Choroid plexus epithelial cell (primary cell): ENCODE measurements at regions not wholly inside any gene's neighbourhood (a gene's known extent, or its start where the extent isn't known, plus 50 kb on each side); places are given as distances from the start of the nearest gene placed in this dataset.

ENCODE experiments used
- DNase-seq: peaks from one replicate; pipeline ENCODE4 v3.0.0-alpha.2; 2010; ENCODE audit warnings: low read depth
- H3K4me3 ChIP-seq: 2 replicates; pipeline ENCODE4 v1.5.1; 2011; ENCODE audit warnings: low read depth, mild to moderate bottlenecking, control low read depth, low read length, moderate library complexity
- TF ChIP-seq, protein P1 (sequence below): conservative IDR thresholded peaks from 2 replicates; pipeline ENCODE4 v1.5.1; 2011; ENCODE audit warnings: low read depth, mild to moderate bottlenecking, control low read depth, inconsistent platforms, low read length, moderate library complexity

DNA sequence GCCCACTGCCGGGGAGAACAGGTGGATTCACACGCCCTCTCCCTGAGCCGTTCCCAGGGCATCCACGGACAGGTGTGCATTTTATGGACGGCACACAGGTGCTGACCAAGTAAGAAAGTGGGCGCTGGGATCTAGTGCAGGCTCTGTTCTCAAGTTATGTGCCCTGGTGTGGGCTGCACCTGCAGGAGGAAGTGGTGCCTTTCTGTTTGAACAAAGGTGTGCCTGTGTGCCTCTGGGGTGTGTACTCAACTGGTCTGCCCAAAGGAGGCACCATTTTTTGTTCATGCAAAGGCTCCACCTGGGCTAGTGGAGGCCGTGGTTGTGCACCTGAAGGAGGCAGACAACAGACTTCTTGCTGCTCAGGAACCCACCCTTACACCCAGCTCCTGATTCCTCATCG is 88.2 kb upstream of the HK2 start:
- TF ChIP-seq, protein P1, sequence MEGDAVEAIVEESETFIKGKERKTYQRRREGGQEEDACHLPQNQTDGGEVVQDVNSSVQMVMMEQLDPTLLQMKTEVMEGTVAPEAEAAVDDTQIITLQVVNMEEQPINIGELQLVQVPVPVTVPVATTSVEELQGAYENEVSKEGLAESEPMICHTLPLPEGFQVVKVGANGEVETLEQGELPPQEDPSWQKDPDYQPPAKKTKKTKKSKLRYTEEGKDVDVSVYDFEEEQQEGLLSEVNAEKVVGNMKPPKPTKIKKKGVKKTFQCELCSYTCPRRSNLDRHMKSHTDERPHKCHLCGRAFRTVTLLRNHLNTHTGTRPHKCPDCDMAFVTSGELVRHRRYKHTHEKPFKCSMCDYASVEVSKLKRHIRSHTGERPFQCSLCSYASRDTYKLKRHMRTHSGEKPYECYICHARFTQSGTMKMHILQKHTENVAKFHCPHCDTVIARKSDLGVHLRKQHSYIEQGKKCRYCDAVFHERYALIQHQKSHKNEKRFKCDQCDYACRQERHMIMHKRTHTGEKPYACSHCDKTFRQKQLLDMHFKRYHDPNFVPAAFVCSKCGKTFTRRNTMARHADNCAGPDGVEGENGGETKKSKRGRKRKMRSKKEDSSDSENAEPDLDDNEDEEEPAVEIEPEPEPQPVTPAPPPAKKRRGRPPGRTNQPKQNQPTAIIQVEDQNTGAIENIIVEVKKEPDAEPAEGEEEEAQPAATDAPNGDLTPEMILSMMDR, result no peak
- no peak overlapping the region for H3K4me3 ChIP-seq
- no peak for DNase-seq

DNA sequence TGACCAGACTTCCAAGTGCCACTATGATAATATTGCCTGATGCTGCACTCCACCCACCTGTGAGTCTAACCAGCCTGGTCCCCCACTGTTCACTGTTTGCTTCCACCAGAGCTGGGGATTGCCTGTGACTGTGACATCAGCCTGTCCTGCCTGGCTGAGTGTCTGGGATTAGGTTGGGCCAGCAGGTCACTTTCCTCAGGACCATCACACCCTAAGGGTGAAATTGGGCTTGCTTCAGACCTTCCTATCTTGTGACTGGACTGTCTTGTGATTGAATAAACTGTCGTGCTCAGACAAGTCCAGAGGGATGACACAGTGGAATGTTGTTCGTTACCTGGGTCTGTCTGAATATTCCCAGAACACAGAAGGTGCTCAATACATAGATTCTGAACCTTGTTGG is 87.4 kb upstream of the HK2 start:
- TF ChIP-seq, protein P1, result no peak
- no peak for DNase-seq
- H3K4me3 ChIP-seq, result no peak overlapping the region

DNA sequence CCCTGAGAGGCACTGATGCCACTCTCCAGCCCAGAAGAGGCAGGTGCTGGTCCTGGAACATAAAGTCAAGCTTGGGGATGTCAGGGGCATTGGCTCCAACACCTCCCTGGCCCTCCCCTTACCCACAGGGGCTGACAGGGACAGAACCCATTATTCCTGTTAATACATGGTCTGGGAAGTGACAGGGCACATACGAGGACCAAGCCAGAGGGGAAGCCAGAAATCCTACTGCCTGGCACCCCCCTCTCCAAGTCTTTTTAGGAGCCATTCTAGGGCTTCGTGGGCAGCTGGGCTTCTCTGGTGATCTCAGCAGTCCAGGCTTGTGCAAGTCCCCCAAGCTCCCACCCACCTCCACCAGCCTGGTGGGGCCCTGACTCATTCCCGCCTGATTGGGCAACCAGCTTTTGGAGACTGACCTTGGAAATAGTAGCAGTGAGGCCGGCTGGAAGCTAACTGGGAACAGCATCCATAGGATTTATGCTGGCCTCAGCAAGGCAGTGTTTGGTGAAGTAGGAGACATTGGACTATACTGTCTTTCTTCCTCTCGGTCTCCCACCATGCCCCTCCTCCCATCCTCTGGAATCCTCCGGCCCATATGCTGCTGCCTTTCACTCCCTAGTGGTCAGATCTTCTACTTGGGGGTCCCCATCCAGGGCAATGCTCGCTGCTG is 86.4 kb upstream of the HK2 start:
- no peak overlapping the region for H3K4me3 ChIP-seq
- DNase-seq, result peak; percentile 34
- TF ChIP-seq, protein P1, result no peak

DNA sequence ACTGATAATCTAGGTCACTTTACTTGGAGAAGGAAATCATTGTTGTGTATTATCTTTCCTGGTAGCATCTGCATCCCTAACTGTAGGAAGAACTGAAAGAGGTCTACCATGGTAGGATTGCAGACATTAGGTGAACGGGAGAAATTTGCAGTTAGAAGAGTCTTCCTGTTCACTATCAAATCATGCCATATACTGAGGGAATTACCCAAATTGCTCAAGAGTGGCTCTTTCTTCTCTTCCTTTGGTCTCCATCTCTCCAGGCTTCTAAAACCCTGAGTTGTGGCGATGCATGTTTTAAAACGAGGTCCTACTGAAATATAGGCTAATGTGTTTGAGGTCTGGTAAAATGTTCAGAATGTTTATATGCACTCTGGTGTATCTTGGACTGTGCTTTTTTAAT is 85.3 kb upstream of the HK2 start:
- no peak overlapping the region for H3K4me3 ChIP-seq
- TF ChIP-seq, protein P1, result no peak
- DNase-seq, result no peak

DNA sequence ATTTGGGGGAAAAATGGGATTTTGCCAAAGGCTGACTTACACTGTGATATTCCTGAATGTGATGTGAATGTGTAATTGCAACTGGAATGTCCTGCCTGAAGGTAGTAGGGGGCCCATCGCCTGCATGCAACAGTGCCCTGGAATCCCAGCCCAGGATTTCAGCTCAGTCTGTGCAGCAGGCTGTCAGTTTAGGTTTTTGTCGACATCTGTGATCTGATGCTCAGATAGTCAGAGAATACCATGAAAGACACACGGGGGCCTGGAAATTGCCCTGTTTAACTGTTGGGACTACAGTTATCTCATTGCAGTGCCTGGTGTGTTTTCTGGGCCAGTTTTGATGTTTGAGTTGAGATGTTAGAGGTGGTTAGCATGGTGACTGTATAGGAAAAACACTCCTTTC is 84.5 kb upstream of the HK2 start:
- TF ChIP-seq, protein P1, result no peak

DNA sequence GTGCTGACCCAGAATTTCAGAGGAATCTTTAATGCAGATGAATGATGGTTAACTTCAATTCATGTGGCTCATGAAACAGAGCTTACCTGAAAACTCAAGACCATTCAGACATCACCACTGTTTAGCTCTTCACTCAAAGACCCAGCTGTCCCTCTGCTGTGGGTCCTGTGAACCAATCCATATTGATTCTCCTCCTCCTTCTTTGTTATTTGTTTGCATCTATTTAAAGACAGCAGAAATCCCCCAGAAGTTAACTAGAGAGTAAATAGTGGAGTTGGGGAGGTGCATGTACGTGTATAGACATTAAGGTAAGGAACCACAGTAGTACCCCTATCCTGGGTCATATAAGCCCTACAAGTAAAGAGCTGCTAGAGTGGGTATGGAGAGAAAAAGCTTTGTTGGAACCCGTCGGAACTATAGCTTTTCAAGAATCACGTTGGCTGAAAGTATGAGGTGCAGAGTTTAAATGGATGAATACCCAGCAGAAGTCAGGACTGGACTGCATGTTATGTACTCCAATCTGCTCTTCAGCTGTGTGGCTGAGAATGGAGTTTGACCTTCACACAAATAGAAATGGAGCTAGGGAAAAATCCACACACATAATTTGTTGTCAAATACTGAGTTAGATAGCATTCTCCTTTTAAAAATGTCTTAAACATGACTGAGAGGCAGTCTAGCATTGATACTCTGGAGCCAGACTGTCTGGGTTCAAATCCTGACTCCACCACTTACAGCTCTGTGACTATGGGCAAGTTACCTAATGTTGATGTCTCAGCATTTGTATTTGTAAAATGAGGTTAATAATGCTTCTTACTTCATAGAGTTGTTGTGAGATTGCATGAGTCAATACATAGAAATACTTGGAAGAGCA is 81.7 kb upstream of the HK2 start:
- no peak for DNase-seq
- TF ChIP-seq, protein P1, result no peak
- no peak overlapping the region for H3K4me3 ChIP-seq

More for the DNA sequence above, 84.5 kb upstream of the HK2 start:
- H3K4me3 ChIP-seq, result no peak overlapping the region
- DNase-seq, result no peak

DNA sequence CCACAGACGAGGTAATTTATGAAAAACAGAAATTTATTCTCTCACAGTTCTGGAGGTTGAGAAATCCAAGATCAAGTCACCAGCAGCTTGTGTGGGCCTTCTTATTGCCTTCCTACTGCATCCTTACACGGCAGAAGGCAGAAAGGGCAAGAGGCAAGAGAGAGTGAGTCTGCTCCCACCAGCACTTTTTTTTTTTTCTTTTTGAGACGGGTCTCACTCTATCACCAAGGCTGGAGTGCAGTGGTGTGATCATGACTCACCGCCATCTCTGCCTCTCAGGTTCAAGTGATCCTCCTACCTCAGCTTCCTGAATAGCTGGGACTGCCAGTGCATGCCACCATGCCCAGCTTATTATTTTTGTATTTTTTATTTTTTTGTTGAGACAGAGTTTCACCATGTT is 78.5 kb upstream of the HK2 start:
- TF ChIP-seq, protein P1, result no peak
- no peak overlapping the region for H3K4me3 ChIP-seq
- no peak for DNase-seq
